Body of pancreas (tissue), 4 donors: ENCODE measurements at regions not wholly inside any gene's neighbourhood (a gene's known extent, or its start where the extent isn't known, plus 50 kb on each side); places are given as distances from the start of the nearest gene placed in this dataset.

Source experiments
- ATAC-seq: fragments of 150-250 bp; one replicate; pipeline ENCODE4 v1.9.1; 2016
- DNase-seq, 4 donors: peaks; one replicate each; pipeline ENCODE4 v3.0.0-alpha.2; 2019
- H3K27ac ChIP-seq, 4 donors: fragments of 200-600 bp; sonication (generic); 1 replicate in 3 of 4; 2 replicates in 1 of 4; pipeline versions ENCODE4 v1.5.1 to v1.6.1; 2016 to 2019; ENCODE audit warnings: mild to moderate bottlenecking in 1 of 4, mixed read lengths in 1 of 4, moderate library complexity in 1 of 4
- H3K27me3 ChIP-seq, 2 donors: fragments of 200-600 bp; sonication (generic); one replicate each; pipeline ENCODE4 v1.6.0; 2016; ENCODE audit warnings: mild to moderate bottlenecking in 1 of 2
- H3K36me3 ChIP-seq, 2 donors: fragments of 200-600 bp; sonication (generic); replicated peaks in 1 of 2; 2 replicates each; pipeline ENCODE4 v1.5.1; 2016; ENCODE audit warnings: low read depth in 2 of 2; ENCODE audit not compliant: insufficient read depth in 1 of 2
- H3K4me1 ChIP-seq: fragments of 200-600 bp; sonication (generic); one replicate; pipeline ENCODE4 v1.6.0; 2016
- H3K4me3 ChIP-seq, 2 donors: fragments of 200-600 bp; sonication (generic); 1 replicate in 1 of 2; 2 replicates in 1 of 2; pipeline ENCODE4 v1.5.1; 2016 to 2019
- H3K9me3 ChIP-seq, 3 donors: fragments of 200-600 bp; sonication (generic); 1 replicate in 2 of 3; 2 replicates in 1 of 3; pipeline ENCODE4 v1.5.1; 2016
- POLR2A ChIP-seq, 3 donors: fragments of 450-650 bp; IDR thresholded peaks; one replicate each; pipeline ENCODE4 v1.6.1; 2016; ENCODE audit warnings: antibody characterized with exemption in 3 of 3, mild to moderate bottlenecking in 2 of 3
- WGBS, 2 donors: methylation state at CpG; one replicate each; pipeline ENCODE4 v1.1.5; 2017; 5-methylcytosine and 5-hydroxymethylcytosine counted together
- intact Hi-C: fragments of 100-400 bp; cut with DNase I; formaldehyde crosslinking; loops from one replicate; pipeline ENCODE4 v1.15.1; 2023
- TF ChIP-seq, protein P1 (sequence below), 7 experiments: fragments of 450-650 bp in 4 of 7; fragments of 200-600 bp in 3 of 7; sonication (generic) in 3 of 7; IDR thresholded peaks; one replicate each; pipeline ENCODE4 v1.5.1; 2016 to 2019; ENCODE audit warnings: antibody characterized with exemption in 7 of 7

DNA sequence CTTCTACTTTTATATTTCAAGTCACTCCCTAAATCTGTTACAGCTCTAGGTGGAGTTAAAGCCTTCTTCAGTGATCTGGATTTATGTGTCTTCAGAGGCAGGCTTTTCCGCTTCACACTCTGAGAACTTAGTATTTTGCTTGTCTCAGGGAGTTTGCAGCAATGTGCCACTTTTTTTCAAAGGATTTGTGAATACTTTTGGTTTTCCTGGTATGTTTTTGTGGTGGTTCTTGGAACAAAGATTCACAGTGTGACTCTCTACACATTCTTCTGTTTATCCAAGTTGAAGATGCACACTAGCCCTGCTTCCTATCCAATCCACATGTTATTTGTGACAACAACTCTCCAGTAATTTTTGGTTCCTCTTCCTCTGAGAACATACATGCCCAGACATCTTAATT lies 1253.7 kb downstream of the TECRL start:
- H3K9me3 ChIP-seq, result no peaks in the 10 kb centered on the region
- ATAC-seq, result no peak
- WGBS, 2 donors, result 65 to 79% methylated on average over 1 of the region's 1 CpG
- TF ChIP-seq POLR2A (IDR thresholded peaks at IDR 0.05), result no peak
- TF ChIP-seq, protein P1, sequence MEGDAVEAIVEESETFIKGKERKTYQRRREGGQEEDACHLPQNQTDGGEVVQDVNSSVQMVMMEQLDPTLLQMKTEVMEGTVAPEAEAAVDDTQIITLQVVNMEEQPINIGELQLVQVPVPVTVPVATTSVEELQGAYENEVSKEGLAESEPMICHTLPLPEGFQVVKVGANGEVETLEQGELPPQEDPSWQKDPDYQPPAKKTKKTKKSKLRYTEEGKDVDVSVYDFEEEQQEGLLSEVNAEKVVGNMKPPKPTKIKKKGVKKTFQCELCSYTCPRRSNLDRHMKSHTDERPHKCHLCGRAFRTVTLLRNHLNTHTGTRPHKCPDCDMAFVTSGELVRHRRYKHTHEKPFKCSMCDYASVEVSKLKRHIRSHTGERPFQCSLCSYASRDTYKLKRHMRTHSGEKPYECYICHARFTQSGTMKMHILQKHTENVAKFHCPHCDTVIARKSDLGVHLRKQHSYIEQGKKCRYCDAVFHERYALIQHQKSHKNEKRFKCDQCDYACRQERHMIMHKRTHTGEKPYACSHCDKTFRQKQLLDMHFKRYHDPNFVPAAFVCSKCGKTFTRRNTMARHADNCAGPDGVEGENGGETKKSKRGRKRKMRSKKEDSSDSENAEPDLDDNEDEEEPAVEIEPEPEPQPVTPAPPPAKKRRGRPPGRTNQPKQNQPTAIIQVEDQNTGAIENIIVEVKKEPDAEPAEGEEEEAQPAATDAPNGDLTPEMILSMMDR (IDR thresholded peaks at IDR 0.05), result no peak
- intact Hi-C loops, result no loop called here
- no peaks in the 10 kb centered on the region for H3K4me1 ChIP-seq
- no peak for DNase-seq
- H3K27me3 ChIP-seq, result no peaks in the 10 kb centered on the region
- no peak overlapping the region for H3K27ac ChIP-seq
- no peaks in the 10 kb centered on the region for H3K36me3 ChIP-seq
- H3K4me3 ChIP-seq, result no peak overlapping the region

DNA sequence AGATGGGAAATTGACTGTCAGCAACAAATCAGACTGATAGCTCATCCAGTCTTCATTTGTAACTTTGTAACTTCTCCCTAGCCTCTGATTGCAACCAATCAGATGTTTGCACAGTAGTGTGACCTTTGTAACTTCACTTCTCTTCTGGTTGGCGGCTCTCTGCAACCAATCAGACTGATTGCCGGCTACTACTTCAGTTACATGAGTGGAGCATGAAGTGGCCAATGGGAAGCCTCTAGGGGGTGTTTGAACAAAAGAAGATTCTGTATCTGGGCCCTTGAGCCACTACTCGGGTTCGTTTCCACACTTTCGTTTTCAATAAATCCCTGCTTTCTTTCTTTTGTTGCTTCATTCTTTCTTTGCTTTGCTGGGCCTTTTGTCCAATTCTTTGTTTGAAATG lies 1285.8 kb downstream of the TECRL start:
- no peaks in the 10 kb centered on the region for H3K9me3 ChIP-seq
- no peak overlapping the region for H3K27ac ChIP-seq
- WGBS, 2 donors, result 65 to 74% methylated on average over 5 of the region's 5 CpGs
- ATAC-seq (no peak), DNase-seq (no peak)
- no peaks in the 10 kb centered on the region for H3K36me3 ChIP-seq
- intact Hi-C loops, result no loop called here
- H3K27me3 ChIP-seq, result no peaks in the 10 kb centered on the region
- H3K4me3 ChIP-seq, result no peak overlapping the region
- no peak for TF ChIP-seq POLR2A (IDR thresholded peaks at IDR 0.05)
- TF ChIP-seq, protein P1 (IDR thresholded peaks at IDR 0.05), result no peak
- H3K4me1 ChIP-seq, result no peaks in the 10 kb centered on the region

DNA sequence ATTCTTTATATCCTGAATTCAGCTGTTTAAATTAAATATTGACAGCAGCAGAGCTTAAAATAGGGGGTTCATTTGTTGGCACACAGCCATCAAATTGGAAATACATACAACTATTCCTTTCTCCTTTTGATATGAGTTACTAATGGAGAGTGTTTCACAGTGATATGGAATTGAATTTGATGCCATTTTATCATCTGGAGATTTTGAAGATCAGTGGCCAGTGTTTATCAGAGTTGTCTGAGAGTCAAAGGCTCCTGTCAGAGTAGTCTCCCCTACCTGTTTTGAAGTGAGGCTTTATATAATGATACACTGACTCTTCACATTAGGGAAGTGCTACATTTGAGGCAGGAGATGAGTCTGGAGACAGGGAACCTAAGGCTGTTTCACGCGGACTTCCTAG lies 1286.3 kb downstream of the TECRL start:
- H3K9me3 ChIP-seq, result no peaks in the 10 kb centered on the region
- WGBS, 2 donors, result 90 to 100% methylated on average over 2 of the region's 2 CpGs
- TF ChIP-seq POLR2A (IDR thresholded peaks at IDR 0.05), result no peak
- TF ChIP-seq, protein P1 (IDR thresholded peaks at IDR 0.05), result no peak
- H3K4me3 ChIP-seq, result no peak overlapping the region
- H3K36me3 ChIP-seq, result no peaks in the 10 kb centered on the region
- DNase-seq (no peak), ATAC-seq (no peak)
- intact Hi-C loops, result no loop called here
- no peak overlapping the region for H3K27ac ChIP-seq
- no peaks in the 10 kb centered on the region for H3K27me3 ChIP-seq
- H3K4me1 ChIP-seq, result no peaks in the 10 kb centered on the region

DNA sequence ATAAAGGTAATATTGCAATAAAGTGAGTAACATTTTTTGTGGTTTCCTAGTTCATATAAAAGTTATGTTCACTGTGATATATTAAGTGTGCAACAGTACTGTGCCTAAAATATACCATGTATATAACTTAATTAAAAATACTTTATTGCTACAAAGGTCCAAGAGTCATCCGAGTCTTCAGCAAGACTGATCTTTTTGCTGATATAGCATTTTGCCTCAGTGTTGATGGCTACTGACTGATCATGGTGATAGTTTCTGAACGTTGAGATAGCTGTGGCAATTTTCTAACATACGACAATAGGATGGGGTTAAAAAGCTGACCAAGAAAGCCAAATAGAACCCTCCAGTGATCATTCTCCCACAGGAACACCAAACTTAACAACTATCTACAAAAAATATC lies 1302.7 kb downstream of the TECRL start:
- no peak overlapping the region for H3K27ac ChIP-seq
- H3K4me1 ChIP-seq, result no peaks in the 10 kb centered on the region
- no peak for TF ChIP-seq POLR2A (IDR thresholded peaks at IDR 0.05)
- TF ChIP-seq, protein P1 (IDR thresholded peaks at IDR 0.05), result no peak
- no peak overlapping the region for H3K4me3 ChIP-seq
- 55 to 60% methylated on average over 3 of the region's 3 CpGs for WGBS, 2 donors
- H3K9me3 ChIP-seq, result no peaks in the 10 kb centered on the region
- H3K27me3 ChIP-seq, result no peaks in the 10 kb centered on the region
- no peaks in the 10 kb centered on the region for H3K36me3 ChIP-seq
- no peak for ATAC-seq
- intact Hi-C loops, result no loop called here
- no peak for DNase-seq

DNA sequence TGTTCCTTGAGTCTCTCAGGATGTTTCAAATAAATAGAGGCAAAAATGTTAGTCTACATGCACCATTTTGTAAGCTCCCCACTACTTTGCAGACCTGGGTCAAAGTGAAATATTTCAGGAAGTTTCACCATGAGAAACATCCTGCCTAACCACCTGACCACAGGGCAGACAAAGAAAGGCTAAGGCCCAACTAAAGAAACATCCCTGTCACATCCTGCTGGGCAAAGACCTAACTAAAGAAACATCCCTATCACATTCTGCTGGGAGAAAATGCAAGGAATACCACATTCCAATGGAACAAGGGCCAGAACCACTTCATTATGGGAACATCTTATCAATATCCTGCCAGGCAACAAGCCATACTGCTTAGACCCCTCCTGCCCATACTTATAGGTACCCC lies 1303.4 kb downstream of the TECRL start:
- H3K27ac ChIP-seq, result no peak overlapping the region
- H3K4me3 ChIP-seq, result no peak overlapping the region
- H3K27me3 ChIP-seq, result no peaks in the 10 kb centered on the region
- ATAC-seq (no peak), DNase-seq (no peak)
- TF ChIP-seq, protein P1 (IDR thresholded peaks at IDR 0.05), result no peak
- no peak for TF ChIP-seq POLR2A (IDR thresholded peaks at IDR 0.05)
- intact Hi-C loops, result no loop called here
- no peaks in the 10 kb centered on the region for H3K36me3 ChIP-seq
- no peaks in the 10 kb centered on the region for H3K9me3 ChIP-seq
- no peaks in the 10 kb centered on the region for H3K4me1 ChIP-seq
